HL-60 (cell line): ENCODE measurements at regions not wholly inside any gene's neighbourhood (a gene's known extent, or its start where the extent isn't known, plus 50 kb on each side); places are given as distances from the start of the nearest gene placed in this dataset.

ENCODE experiments used
- DNase-seq, 2 experiments: peaks; one replicate each; pipeline ENCODE4 v3.0.0-alpha.2; 2010 to 2020; ENCODE audit warnings: low read depth in 1 of 2, low spot score in 1 of 2
- H3K27ac ChIP-seq: fragments of 250-450 bp; sonication (Bioruptor Pico); replicated peaks from 2 replicates; pipeline ENCODE4 v1.5.1; 2020; ENCODE audit warnings: mild to moderate bottlenecking, moderate library complexity
- H3K27me3 ChIP-seq: fragments of 250-450 bp; sonication (Bioruptor Pico); 2 replicates; pipeline ENCODE4 v1.5.1; 2021; ENCODE audit warnings: mild to moderate bottlenecking, moderate library complexity; ENCODE audit not compliant: insufficient read depth, poor library complexity, severe bottlenecking
- H3K4me3 ChIP-seq: replicated peaks from 2 replicates; pipeline ENCODE4 v1.5.1; 2011; ENCODE audit warnings: mild to moderate bottlenecking, control low read depth, low read length; ENCODE audit not compliant: insufficient read depth
- CTCF ChIP-seq: IDR thresholded peaks from one replicate; pipeline ENCODE4 v1.5.1; 2011; ENCODE audit warnings: low read length, control low read depth, inconsistent platforms; ENCODE audit not compliant: insufficient read depth
- GABPA ChIP-seq: IDR thresholded peaks from 2 replicates; pipeline ENCODE4 v1.6.1; 2012; ENCODE audit warnings: low read depth
- POLR2AphosphoS5 ChIP-seq: IDR thresholded peaks from 2 replicates; pipeline ENCODE4 v1.6.1; 2012; ENCODE audit warnings: low read depth
- REST ChIP-seq: IDR thresholded peaks from 2 replicates; pipeline ENCODE4 v1.6.1; 2012; ENCODE audit warnings: low read depth; ENCODE audit not compliant: insufficient replicate concordance
- SPI1 ChIP-seq: IDR thresholded peaks from 2 replicates; pipeline ENCODE4 v1.6.1; 2012; ENCODE audit warnings: low read depth, mild to moderate bottlenecking, borderline replicate concordance

- DNase-seq = no peak
- TF ChIP-seq CTCF (no peak), REST (no peak), GABPA (no peak), POLR2AphosphoS5 (no peak), SPI1 (no peak)
- no peak overlapping the region for H3K4me3 ChIP-seq
- H3K27me3 ChIP-seq = peaks cover 7% of the 10 kb centered on the region
- H3K27ac ChIP-seq = no peak overlapping the region
Observed at GRCh38 chr17:34110315-34110714, 144.8 kb upstream of the CCL2 start.

GRCh38 chr17:34113089-34113488 lies 142.0 kb upstream of the CCL2 start:
- no peak overlapping the region for H3K4me3 ChIP-seq
- DNase-seq = no peak

GRCh38 chr17:34114174-34114573 lies 140.9 kb upstream of the CCL2 start:
- no peaks in the 10 kb centered on the region for H3K27me3 ChIP-seq

More at GRCh38 chr17:34113089-34113488, 142.0 kb upstream of the CCL2 start:
- H3K27ac ChIP-seq = no peak overlapping the region
- H3K27me3 ChIP-seq = peaks cover 2% of the 10 kb centered on the region
- no peak for TF ChIP-seq CTCF
- TF ChIP-seq POLR2AphosphoS5 = no peak

GRCh38 chr17:34116306-34116705 lies 138.8 kb upstream of the CCL2 start:
- Histone ChIP-seq H3K27me3 (no peaks in the 10 kb centered on the region), H3K27ac (no peak overlapping the region), H3K4me3 (no peak overlapping the region)
- TF ChIP-seq CTCF (no peak), REST (no peak)
- no peak for DNase-seq

More at GRCh38 chr17:34114174-34114573, 140.9 kb upstream of the CCL2 start:
- TF ChIP-seq REST = no peak
- Histone ChIP-seq H3K27ac (no peak overlapping the region), H3K4me3 (no peak overlapping the region)
- DNase-seq = no peak
